ENCODE measurements at regions not wholly inside any gene's neighbourhood (a gene's known extent, or its start where the extent isn't known, plus 50 kb on each side); places are given as distances from the start of the nearest gene placed in this dataset.

DNA sequence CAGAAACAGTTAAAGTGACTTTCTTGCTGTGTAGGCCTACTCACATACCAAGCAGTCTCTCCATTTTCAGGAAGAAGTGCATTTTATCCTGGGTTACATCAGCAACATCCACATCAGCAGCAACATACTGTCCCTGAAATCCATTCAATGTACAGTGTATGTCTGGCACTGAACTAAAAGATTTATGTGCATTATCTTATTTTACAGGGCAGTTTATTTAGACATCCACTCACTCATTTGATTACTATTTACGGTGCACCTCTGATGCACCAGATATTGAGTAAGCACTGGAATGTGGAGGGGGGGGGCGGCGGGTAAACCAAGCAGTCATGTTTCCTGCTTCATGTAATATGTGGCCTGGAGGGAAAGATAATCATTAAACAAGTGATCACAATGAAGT lies 1128.2 kb downstream of the BCL11A start:
- Histone ChIP-seq H3K4me1 (ENCODE audit: insufficient read depth, low read length) (no peaks in the 10 kb centered on the region), H3K4me3 (ENCODE audit: low read length in 2 of 2) (no peak overlapping the region), H3K27ac (ENCODE audit: low read depth, low read length) (no peak overlapping the region), H3K9me3 (ENCODE audit: control insufficient read depth in 1 of 2, low read length in 2 of 2) (no peaks in the 10 kb centered on the region), H3K36me3 (ENCODE audit: insufficient read depth, low read length) (no peaks in the 10 kb centered on the region), H3K27me3 (ENCODE audit: insufficient read depth, low read length) (no peaks in the 10 kb centered on the region)
- no peak overlapping the region for H3K27ac Mint-ChIP-seq
- no peaks in the 10 kb centered on the region for H3K4me1 Mint-ChIP-seq
- H3K4me3 Mint-ChIP-seq, result no peak overlapping the region
- no peak for DNase-seq
- ChIA-PET CTCF (ENCODE audit: partially characterized antibody) (no interaction called here), POLR2A (ENCODE audit: partially characterized antibody) (no interaction called here)
- H3K9me3 Mint-ChIP-seq, result peaks cover 0 to 13% (median 3%) of the 10 kb centered on the region in 8 donors
- H3K27me3 Mint-ChIP-seq, result no peaks in the 10 kb centered on the region
- intact Hi-C loops (cut with micrococcal nuclease), result no loop called here
- no peaks in the 10 kb centered on the region for H3K36me3 Mint-ChIP-seq

DNA sequence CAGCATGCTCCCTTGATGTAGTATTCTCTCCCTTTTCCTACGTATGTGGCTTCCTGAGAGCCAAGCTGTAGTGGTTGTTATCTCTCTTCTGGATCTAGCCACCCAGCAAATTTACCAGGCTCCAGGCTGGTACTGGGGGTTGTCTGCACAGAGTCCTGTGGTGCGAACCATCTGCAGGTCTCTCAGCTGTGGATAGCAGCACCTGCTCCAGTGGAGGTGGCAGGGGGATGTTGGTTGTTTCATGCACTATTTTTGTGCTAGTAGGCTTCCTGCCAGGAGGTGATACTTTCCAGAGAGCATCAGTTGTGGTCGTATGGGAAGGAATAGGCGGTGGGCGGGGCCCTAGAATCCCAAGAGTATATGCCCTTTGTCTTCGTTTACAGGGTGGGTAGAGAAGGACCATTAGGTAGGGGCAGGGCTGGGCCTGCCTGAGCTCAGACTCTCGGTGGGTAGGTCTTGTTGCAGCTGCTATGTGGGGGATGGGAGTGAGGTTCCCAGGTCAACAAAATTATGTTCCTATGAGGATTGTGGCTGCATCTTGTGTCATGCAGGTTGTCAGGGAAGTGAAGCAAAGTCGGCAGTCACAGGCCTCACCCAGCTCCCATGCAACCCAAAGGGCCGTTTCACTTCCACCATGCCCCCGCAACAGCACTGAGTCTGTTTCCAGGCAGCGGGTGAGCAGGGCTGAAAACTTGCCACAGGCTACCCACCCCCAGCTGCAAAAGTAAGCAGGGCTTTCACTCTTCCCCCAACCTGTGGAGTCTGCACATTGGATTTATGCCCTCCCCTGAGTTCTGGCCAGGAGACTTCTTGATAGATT lies 1139.5 kb downstream of the BCL11A start:
- H3K4me1 ChIP-seq (ENCODE audit: insufficient read depth, low read length), result no peaks in the 10 kb centered on the region
- no peaks in the 10 kb centered on the region for H3K36me3 ChIP-seq (ENCODE audit: insufficient read depth, low read length)
- H3K4me3 ChIP-seq (ENCODE audit: low read length in 2 of 2), result no peak overlapping the region
- H3K4me1 Mint-ChIP-seq, result no peaks in the 10 kb centered on the region
- H3K4me3 Mint-ChIP-seq, result no peak overlapping the region
- no peak overlapping the region for H3K27ac Mint-ChIP-seq
- POLR2A ChIA-PET (ENCODE audit: partially characterized antibody), result no interaction called here
- H3K27ac ChIP-seq (ENCODE audit: low read depth, low read length), result no peak overlapping the region
- no peaks in the 10 kb centered on the region for H3K36me3 Mint-ChIP-seq
- CTCF ChIA-PET (ENCODE audit: partially characterized antibody), result no interaction called here
- H3K9me3 ChIP-seq (ENCODE audit: control insufficient read depth in 1 of 2, low read length in 2 of 2), result no peaks in the 10 kb centered on the region
- no peak for DNase-seq
- intact Hi-C loops (cut with micrococcal nuclease), result no loop called here
- peaks cover 5 to 36% (median 19%) of the 10 kb centered on the region in 8 donors for H3K9me3 Mint-ChIP-seq
- no peaks in the 10 kb centered on the region for H3K27me3 ChIP-seq (ENCODE audit: insufficient read depth, low read length)
- no peaks in the 10 kb centered on the region for H3K27me3 Mint-ChIP-seq

- ChIA-PET CTCF (ENCODE audit: partially characterized antibody) (no interaction called here), POLR2A (ENCODE audit: partially characterized antibody) (no interaction called here)
- Histone ChIP-seq H3K9me3 (ENCODE audit: control insufficient read depth in 1 of 2, low read length in 2 of 2) (no peaks in the 10 kb centered on the region), H3K4me3 (ENCODE audit: low read length in 2 of 2) (no peak overlapping the region), H3K27me3 (ENCODE audit: insufficient read depth, low read length) (no peaks in the 10 kb centered on the region), H3K27ac (ENCODE audit: low read depth, low read length) (no peak overlapping the region), H3K36me3 (ENCODE audit: insufficient read depth, low read length) (no peaks in the 10 kb centered on the region), H3K4me1 (ENCODE audit: insufficient read depth, low read length) (no peaks in the 10 kb centered on the region)
- H3K9me3 Mint-ChIP-seq, result peaks cover 0 to 27% (median 4%) of the 10 kb centered on the region in 8 donors
- H3K27ac Mint-ChIP-seq, result no peak overlapping the region
- H3K4me1 Mint-ChIP-seq, result no peaks in the 10 kb centered on the region
- intact Hi-C loops (cut with micrococcal nuclease), result no loop called here
- no peak overlapping the region for H3K4me3 Mint-ChIP-seq
- H3K36me3 Mint-ChIP-seq, result no peaks in the 10 kb centered on the region
- no peaks in the 10 kb centered on the region for H3K27me3 Mint-ChIP-seq
- DNase-seq, result no peak
These were observed 1154.3 kb downstream of the BCL11A start for GRCh38 chr2:59399126-59399525.

- H3K4me3 ChIP-seq (ENCODE audit: low read length in 2 of 2), result no peak overlapping the region
- H3K4me1 ChIP-seq (ENCODE audit: insufficient read depth, low read length), result no peaks in the 10 kb centered on the region
- no peaks in the 10 kb centered on the region for H3K27me3 Mint-ChIP-seq
- no peak overlapping the region for H3K27ac Mint-ChIP-seq
- intact Hi-C loops (cut with micrococcal nuclease), result no loop called here
- no peaks in the 10 kb centered on the region for H3K36me3 Mint-ChIP-seq
- POLR2A ChIA-PET (ENCODE audit: partially characterized antibody), result no interaction called here
- H3K4me1 Mint-ChIP-seq, result no peaks in the 10 kb centered on the region
- H3K27ac ChIP-seq (ENCODE audit: low read depth, low read length), result no peak overlapping the region
- H3K4me3 Mint-ChIP-seq, result no peak overlapping the region
- DNase-seq, result no peak
- CTCF ChIA-PET (ENCODE audit: partially characterized antibody), result no interaction called here
- no peaks in the 10 kb centered on the region for H3K36me3 ChIP-seq (ENCODE audit: insufficient read depth, low read length)
- H3K9me3 ChIP-seq (ENCODE audit: control insufficient read depth in 1 of 2, low read length in 2 of 2), result no peaks in the 10 kb centered on the region
- no peaks in the 10 kb centered on the region for H3K27me3 ChIP-seq (ENCODE audit: insufficient read depth, low read length)
- peaks cover 0 to 18% (median 4%) of the 10 kb centered on the region in 8 donors for H3K9me3 Mint-ChIP-seq
These were observed 1155.4 kb downstream of the BCL11A start for GRCh38 chr2:59398081-59398480.

DNA sequence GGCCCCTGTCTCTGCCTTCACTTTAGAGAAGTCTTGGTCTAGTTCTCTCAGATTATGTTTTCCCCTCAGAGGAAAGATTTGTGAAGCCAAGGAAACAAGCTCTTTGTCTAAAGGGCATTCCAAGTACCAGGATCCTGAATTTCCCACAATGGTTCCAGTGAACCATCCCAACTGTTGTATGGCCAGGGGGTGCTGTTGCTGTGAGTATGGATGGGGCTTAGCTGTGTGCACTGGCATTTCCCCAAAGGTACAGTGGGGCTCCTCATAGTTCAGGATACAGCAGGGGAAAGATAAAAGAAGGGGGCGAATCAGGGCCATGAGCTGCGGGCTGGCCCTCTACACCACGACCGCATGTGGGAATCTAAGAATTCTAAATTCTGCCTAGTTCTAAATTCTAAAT lies 1154.0 kb upstream of the FANCL start:
- Mint-ChIP-seq H3K9me3 (peaks cover 0 to 14% (median 2%) of the 10 kb centered on the region in 8 donors), H3K27me3 (no peaks in the 10 kb centered on the region), H3K4me1 (no peaks in the 10 kb centered on the region), H3K27ac (no peak overlapping the region), H3K36me3 (no peaks in the 10 kb centered on the region), H3K4me3 (no peak overlapping the region)
- intact Hi-C loops (cut with micrococcal nuclease), result no loop called here
- no peak overlapping the region for H3K27ac ChIP-seq (ENCODE audit: low read depth, low read length)
- no peaks in the 10 kb centered on the region for H3K4me1 ChIP-seq (ENCODE audit: insufficient read depth, low read length)
- no peaks in the 10 kb centered on the region for H3K9me3 ChIP-seq (ENCODE audit: control insufficient read depth in 1 of 2, low read length in 2 of 2)
- ChIA-PET POLR2A (ENCODE audit: partially characterized antibody) (no interaction called here), CTCF (ENCODE audit: partially characterized antibody) (no interaction called here)
- no peaks in the 10 kb centered on the region for H3K36me3 ChIP-seq (ENCODE audit: insufficient read depth, low read length)
- H3K4me3 ChIP-seq (ENCODE audit: low read length in 2 of 2), result no peak overlapping the region
- no peak for DNase-seq
- no peaks in the 10 kb centered on the region for H3K27me3 ChIP-seq (ENCODE audit: insufficient read depth, low read length)

- H3K9me3 Mint-ChIP-seq, result peaks cover 0 to 10% (median 2%) of the 10 kb centered on the region in 8 donors
- no peaks in the 10 kb centered on the region for H3K27me3 Mint-ChIP-seq
- no peak overlapping the region for H3K4me3 ChIP-seq (ENCODE audit: low read length in 2 of 2)
- no peaks in the 10 kb centered on the region for H3K36me3 ChIP-seq (ENCODE audit: insufficient read depth, low read length)
- H3K36me3 Mint-ChIP-seq, result no peaks in the 10 kb centered on the region
- no peaks in the 10 kb centered on the region for H3K4me1 Mint-ChIP-seq
- H3K27ac Mint-ChIP-seq, result no peak overlapping the region
- intact Hi-C loops (cut with micrococcal nuclease), result no loop called here
- ChIA-PET POLR2A (ENCODE audit: partially characterized antibody) (no interaction called here), CTCF (ENCODE audit: partially characterized antibody) (no interaction called here)
- H3K9me3 ChIP-seq (ENCODE audit: control insufficient read depth in 1 of 2, low read length in 2 of 2), result no peaks in the 10 kb centered on the region
- no peaks in the 10 kb centered on the region for H3K4me1 ChIP-seq (ENCODE audit: insufficient read depth, low read length)
- no peak overlapping the region for H3K4me3 Mint-ChIP-seq
- H3K27ac ChIP-seq (ENCODE audit: low read depth, low read length), result no peak overlapping the region
- H3K27me3 ChIP-seq (ENCODE audit: insufficient read depth, low read length), result no peaks in the 10 kb centered on the region
- no peak for DNase-seq
These were observed 1150.8 kb upstream of the FANCL start for GRCh38 chr2:59391896-59392295.

DNA sequence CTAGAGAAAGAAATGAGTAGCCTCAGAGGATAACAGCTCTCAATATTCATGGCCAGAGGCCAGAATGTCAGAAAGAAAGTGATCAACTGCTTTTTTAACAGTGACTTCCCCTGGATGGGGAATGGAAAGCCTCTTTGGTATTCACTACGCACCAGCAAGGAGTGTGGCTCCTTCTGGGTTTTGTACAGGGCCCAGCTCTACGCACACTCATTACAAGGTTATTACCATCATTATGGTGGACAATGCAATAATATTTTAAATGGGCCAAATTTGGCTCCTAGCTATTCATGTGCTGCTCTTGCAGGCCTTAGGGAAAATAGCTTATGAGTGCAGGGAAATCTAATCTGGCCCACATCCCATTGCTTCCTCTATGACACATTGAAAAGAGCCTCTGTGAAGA lies 1149.5 kb upstream of the FANCL start:
- no peak for DNase-seq
- no peaks in the 10 kb centered on the region for H3K36me3 ChIP-seq (ENCODE audit: insufficient read depth, low read length)
- Mint-ChIP-seq H3K4me1 (no peaks in the 10 kb centered on the region), H3K36me3 (no peaks in the 10 kb centered on the region), H3K9me3 (peaks cover 0 to 3% (median 1%) of the 10 kb centered on the region in 8 donors), H3K27ac (no peak overlapping the region), H3K27me3 (no peaks in the 10 kb centered on the region), H3K4me3 (no peak overlapping the region)
- no peaks in the 10 kb centered on the region for H3K9me3 ChIP-seq (ENCODE audit: control insufficient read depth in 1 of 2, low read length in 2 of 2)
- intact Hi-C loops (cut with micrococcal nuclease), result no loop called here
- CTCF ChIA-PET (ENCODE audit: partially characterized antibody), result no interaction called here
- POLR2A ChIA-PET (ENCODE audit: partially characterized antibody), result no interaction called here
- H3K27ac ChIP-seq (ENCODE audit: low read depth, low read length), result no peak overlapping the region
- no peaks in the 10 kb centered on the region for H3K27me3 ChIP-seq (ENCODE audit: insufficient read depth, low read length)
- H3K4me3 ChIP-seq (ENCODE audit: low read length in 2 of 2), result no peak overlapping the region
- H3K4me1 ChIP-seq (ENCODE audit: insufficient read depth, low read length), result no peaks in the 10 kb centered on the region

- H3K36me3 Mint-ChIP-seq, result no peaks in the 10 kb centered on the region
- Histone ChIP-seq H3K4me1 (ENCODE audit: insufficient read depth, low read length) (no peaks in the 10 kb centered on the region), H3K9me3 (ENCODE audit: control insufficient read depth in 1 of 2, low read length in 2 of 2) (no peaks in the 10 kb centered on the region), H3K27ac (ENCODE audit: low read depth, low read length) (no peak overlapping the region), H3K36me3 (ENCODE audit: insufficient read depth, low read length) (no peaks in the 10 kb centered on the region), H3K27me3 (ENCODE audit: insufficient read depth, low read length) (no peaks in the 10 kb centered on the region), H3K4me3 (ENCODE audit: low read length in 2 of 2) (no peak overlapping the region)
- H3K9me3 Mint-ChIP-seq, result peaks cover 0 to 3% (median 1%) of the 10 kb centered on the region in 8 donors
- no peak for DNase-seq
- no peaks in the 10 kb centered on the region for H3K4me1 Mint-ChIP-seq
- no peak overlapping the region for H3K27ac Mint-ChIP-seq
- no peaks in the 10 kb centered on the region for H3K27me3 Mint-ChIP-seq
- intact Hi-C loops (cut with micrococcal nuclease), result no loop called here
- H3K4me3 Mint-ChIP-seq, result no peak overlapping the region
- CTCF ChIA-PET (ENCODE audit: partially characterized antibody), result no interaction called here
- POLR2A ChIA-PET (ENCODE audit: partially characterized antibody), result no interaction called here
These were observed 1148.1 kb upstream of the FANCL start for GRCh38 chr2:59389240-59389639.
